Liver (tissue), 8 donors: ENCODE measurements at regions not wholly inside any gene's neighbourhood (a gene's known extent, or its start where the extent isn't known, plus 50 kb on each side); places are given as distances from the start of the nearest gene placed in this dataset.
A peak's percentile ranks its signal among the peaks of the same experiment; 100 is the strongest.

Experiments used
- DNase-seq: peaks from one replicate; pipeline ENCODE4 v3.0.0-alpha.2; 2017; ENCODE audit warnings: low spot score
- H3K27ac ChIP-seq, 2 donors: one replicate each; pipeline ENCODE4 v1.7.0; 2013; ENCODE audit warnings: inconsistent platforms in 2 of 2, low read length in 2 of 2, control low read depth in 1 of 2, low read depth in 1 of 2, mild to moderate bottlenecking in 1 of 2
- H3K27me3 ChIP-seq, 4 donors: one replicate each; pipeline versions ENCODE4 v1.6.1 to v1.7.0; 2013; ENCODE audit warnings: low read length in 3 of 4, inconsistent platforms in 1 of 4, mild to moderate bottlenecking in 1 of 4, moderate library complexity in 1 of 4; ENCODE audit not compliant: control insufficient read depth in 4 of 4, insufficient read depth in 4 of 4
- H3K36me3 ChIP-seq, 4 donors: one replicate each; pipeline versions ENCODE4 v1.6.1 to v1.7.0; 2013; ENCODE audit warnings: low read length in 3 of 4, mild to moderate bottlenecking in 3 of 4, low read depth in 1 of 4, moderate library complexity in 1 of 4; ENCODE audit not compliant: control insufficient read depth in 4 of 4, insufficient read depth in 3 of 4
- H3K4me1 ChIP-seq, 4 donors: one replicate each; pipeline versions ENCODE4 v1.6.1 to v1.7.0; 2013; ENCODE audit warnings: low read length in 3 of 4, mild to moderate bottlenecking in 3 of 4, moderate library complexity in 1 of 4; ENCODE audit not compliant: control insufficient read depth in 4 of 4, insufficient read depth in 4 of 4
- H3K4me3 ChIP-seq, 3 donors: one replicate each; pipeline versions ENCODE4 v1.6.1 to v1.7.0; 2013; ENCODE audit warnings: low read length in 3 of 3, control low read depth in 1 of 3, low read depth in 1 of 3, mild to moderate bottlenecking in 1 of 3
- H3K9ac ChIP-seq, 2 donors: one replicate each; pipeline ENCODE4 v1.7.0; 2013; ENCODE audit warnings: low read length in 2 of 2, mild to moderate bottlenecking in 2 of 2, moderate library complexity in 2 of 2, control low read depth in 1 of 2, low read depth in 1 of 2
- H3K9me3 ChIP-seq, 4 donors: one replicate each; pipeline versions ENCODE4 v1.6.1 to v1.7.0; 2013; ENCODE audit warnings: low read length in 3 of 4; ENCODE audit not compliant: control insufficient read depth in 4 of 4
- ATF3 ChIP-seq: IDR thresholded peaks from 2 replicates; pipeline ENCODE4 v1.6.1; 2016; ENCODE audit warnings: antibody characterized with exemption
- CTCF ChIP-seq: fragments of 150-350 bp; IDR thresholded peaks from 2 replicates; pipeline ENCODE4 v1.5.1; 2017; ENCODE audit warnings: improper control_type of control experiment, low read depth, low read length; ENCODE audit not compliant: missing input control
- EGR1 ChIP-seq, 2 donors: IDR thresholded peaks; 2 replicates each; pipeline ENCODE4 v1.6.1; 2016 to 2018; ENCODE audit warnings: antibody characterized with exemption in 2 of 2, low read depth in 2 of 2
- FOXA1 ChIP-seq: IDR thresholded peaks from 2 replicates; pipeline ENCODE4 v1.6.1; 2016; ENCODE audit warnings: antibody characterized with exemption
- FOXA2 ChIP-seq: IDR thresholded peaks from 2 replicates; pipeline ENCODE4 v1.6.1; 2016; ENCODE audit warnings: antibody characterized with exemption
- GABPA ChIP-seq, 2 donors: IDR thresholded peaks in 1 of 2; conservative IDR thresholded peaks in 1 of 2; 2 replicates each; pipeline ENCODE4 v1.6.1; 2016; ENCODE audit warnings: antibody characterized with exemption in 2 of 2, mild to moderate bottlenecking in 1 of 2, moderate library complexity in 1 of 2
- HNF4A ChIP-seq, 2 donors: conservative IDR thresholded peaks; 2 replicates each; pipeline ENCODE4 v1.6.1; 2016; ENCODE audit warnings: antibody characterized with exemption in 2 of 2, mild to moderate bottlenecking in 2 of 2
- HNF4G ChIP-seq: IDR thresholded peaks from 2 replicates; pipeline ENCODE4 v1.6.1; 2016; ENCODE audit warnings: antibody characterized with exemption
- JUND ChIP-seq, 2 donors: IDR thresholded peaks; 2 replicates each; pipeline ENCODE4 v1.6.1; 2016; ENCODE audit warnings: antibody characterized with exemption in 2 of 2
- NR2F2 ChIP-seq: IDR thresholded peaks from 2 replicates; pipeline ENCODE4 v1.6.1; 2016; ENCODE audit warnings: antibody characterized with exemption
- RAD21 ChIP-seq, 2 donors: IDR thresholded peaks; 2 replicates each; pipeline ENCODE4 v1.6.1; 2016; ENCODE audit warnings: antibody characterized with exemption in 2 of 2, mild to moderate bottlenecking in 2 of 2
- REST ChIP-seq: IDR thresholded peaks from 2 replicates; pipeline ENCODE4 v1.6.1; 2016; ENCODE audit warnings: antibody characterized with exemption, mild to moderate bottlenecking
- RXRA ChIP-seq, 2 donors: IDR thresholded peaks; 2 replicates each; pipeline ENCODE4 v1.6.1; 2017 to 2018; ENCODE audit warnings: antibody characterized with exemption in 2 of 2, mild to moderate bottlenecking in 1 of 2
- SP1 ChIP-seq: IDR thresholded peaks from 2 replicates; pipeline ENCODE4 v1.6.1; 2018; ENCODE audit warnings: antibody characterized with exemption, mild to moderate bottlenecking
- TAF1 ChIP-seq: conservative IDR thresholded peaks from 2 replicates; pipeline ENCODE4 v1.6.1; 2016; ENCODE audit warnings: antibody characterized with exemption, mild to moderate bottlenecking
- YY1 ChIP-seq: IDR thresholded peaks from 2 replicates; pipeline ENCODE4 v1.6.1; 2016; ENCODE audit warnings: antibody characterized with exemption, mild to moderate bottlenecking
- ZBTB33 ChIP-seq: IDR thresholded peaks from 2 replicates; pipeline ENCODE4 v1.6.1; 2016; ENCODE audit warnings: antibody characterized with exemption
- WGBS: extraction: QIAGEN DNeasy Blood & Tissue Kit; methylation state at CpG from one replicate; pipeline ENCODE4 v1.1.7; 2013; 5-methylcytosine and 5-hydroxymethylcytosine counted together
- TF ChIP-seq, protein P1 (sequence below): IDR thresholded peaks from 2 replicates; pipeline ENCODE4 v1.6.1; 2016; ENCODE audit warnings: antibody characterized with exemption
- donor health status: healthy.
- donor health status: healthy.
- donor health status: healthy.
- donor health status: healthy.
- donor health status: healthy.

- WGBS, result 25% methylated on average over 1 of the region's 1 CpG
- TF ChIP-seq, protein P1, sequence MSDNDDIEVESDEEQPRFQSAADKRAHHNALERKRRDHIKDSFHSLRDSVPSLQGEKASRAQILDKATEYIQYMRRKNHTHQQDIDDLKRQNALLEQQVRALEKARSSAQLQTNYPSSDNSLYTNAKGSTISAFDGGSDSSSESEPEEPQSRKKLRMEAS, result no peak
- TF ChIP-seq ZBTB33 (no peak), CTCF (no peak), HNF4A (conservative IDR thresholded peaks at IDR 0.05) (peak; percentile 84 to 87), FOXA2 (no peak), NR2F2 (no peak), RXRA (IDR thresholded peaks at IDR 0.05) (peak; percentile 19 to 44), HNF4G (peak; percentile 75), YY1 (peak; percentile 22), REST (peak; percentile 76), FOXA1 (no peak), SP1 (peak; percentile 69), JUND (IDR thresholded peaks at IDR 0.05) (peak; percentile 55 to 60), EGR1 (IDR thresholded peaks at IDR 0.05; ENCODE audit: low read depth in 2 of 2) (peak in 1 of 2 donors; percentile 53), RAD21 (IDR thresholded peaks at IDR 0.05) (peak; percentile 14 to 34), ATF3 (no peak), TAF1 (no peak), GABPA (IDR thresholded peaks at IDR 0.05 in 1 of 2, conservative IDR thresholded peaks at IDR 0.05 in 1 of 2) (no peak)
- no peaks in the 10 kb centered on the region for H3K27me3 ChIP-seq
- no peaks in the 10 kb centered on the region for H3K9me3 ChIP-seq
- no peaks in the 10 kb centered on the region for H3K36me3 ChIP-seq
- H3K4me3 ChIP-seq, result no peak overlapping the region
- DNase-seq, result no peak
- H3K9ac ChIP-seq, result peak overlapping the region; percentile 6 to 88
- peak overlapping the region; percentile 75 to 86 for H3K27ac ChIP-seq
- peaks cover 7 to 20% (median 7%) of the 10 kb centered on the region in 4 donors for H3K4me1 ChIP-seq
Observed at GRCh38 chr14:53858345-53858684, 98.3 kb downstream of the BMP4 start.
